NOMO-1 treated with DMSO at 0.1 percent for 48 hours (cell line): ENCODE measurements at regions not wholly inside any gene's neighbourhood (a gene's known extent, or its start where the extent isn't known, plus 50 kb on each side); places are given as distances from the start of the nearest gene placed in this dataset.

ENCODE experiments used
- DNase-seq: peaks from one replicate; lab custom pipeline; 2025; ENCODE audit not compliant: unreplicated experiment; lab: John Stamatoyannopoulos, UW

- DNase-seq = no peak
These were observed 123.5 kb upstream of the ADCY1 start for GRCh38 chr7:45450571-45451204.

- peak; percentile 6 for DNase-seq
These were observed 122.7 kb upstream of the ADCY1 start for GRCh38 chr7:45451342-45452035.

- no peak for DNase-seq
These were observed 119.4 kb upstream of the ADCY1 start for GRCh38 chr7:45454771-45455170.

- no peak for DNase-seq
These were observed 118.5 kb upstream of the ADCY1 start for GRCh38 chr7:45455662-45456061.

GRCh38 chr7:45456105-45456504 is 118.1 kb upstream of the ADCY1 start:
- no peak for DNase-seq

GRCh38 chr7:45456747-45457524 is 117.2 kb upstream of the ADCY1 start:
- DNase-seq = no peak

- no peak for DNase-seq
These were observed 116.6 kb upstream of the ADCY1 start for GRCh38 chr7:45457591-45457990.

GRCh38 chr7:45459476-45459875 is 114.7 kb upstream of the ADCY1 start:
- DNase-seq = no peak

GRCh38 chr7:45460379-45460778 is 113.8 kb upstream of the ADCY1 start:
- DNase-seq = no peak

GRCh38 chr7:45461026-45461425 is 113.1 kb upstream of the ADCY1 start:
- peak; percentile 2 for DNase-seq

- no peak for DNase-seq
These were observed 105.1 kb upstream of the ADCY1 start for GRCh38 chr7:45469103-45469502.

GRCh38 chr7:45470031-45470430 is 104.1 kb upstream of the ADCY1 start:
- DNase-seq = no peak

GRCh38 chr7:45479781-45480180 is 94.4 kb upstream of the ADCY1 start:
- no peak for DNase-seq

- no peak for DNase-seq
These were observed 91.7 kb upstream of the ADCY1 start for GRCh38 chr7:45482451-45482850.

- no peak for DNase-seq
These were observed 90.1 kb upstream of the ADCY1 start for GRCh38 chr7:45484094-45484493.

- DNase-seq = no peak
These were observed 87.6 kb upstream of the ADCY1 start for GRCh38 chr7:45486575-45486974.

GRCh38 chr7:45494885-45495284 is 79.3 kb upstream of the ADCY1 start:
- no peak for DNase-seq

- DNase-seq = no peak
These were observed 78.5 kb upstream of the ADCY1 start for GRCh38 chr7:45495618-45496017.

GRCh38 chr7:45500257-45500656 is 73.9 kb upstream of the ADCY1 start:
- no peak for DNase-seq

GRCh38 chr7:45501791-45502190 is 72.4 kb upstream of the ADCY1 start:
- DNase-seq = no peak

- no peak for DNase-seq
These were observed 68.1 kb upstream of the ADCY1 start for GRCh38 chr7:45506059-45506458.

- DNase-seq = no peak
These were observed 64.9 kb upstream of the ADCY1 start for GRCh38 chr7:45509222-45509621.
